DOHH2 (cell line): ENCODE measurements at regions not wholly inside any gene's neighbourhood (a gene's known extent, or its start where the extent isn't known, plus 50 kb on each side); places are given as distances from the start of the nearest gene placed in this dataset.

Source experiments
- EZH2phosphoT487 ChIP-seq: fragments of 200-600 bp; sonication (generic); IDR thresholded peaks from 2 replicates; pipeline ENCODE4 v1.6.1; 2017; ENCODE audit warnings: borderline replicate concordance, mild to moderate bottlenecking, antibody characterized with exemption, low read length, moderate library complexity, mixed read lengths
- TF ChIP-seq, protein P1 (sequence below): fragments of 200-600 bp; sonication (generic); IDR thresholded peaks from one replicate; pipeline ENCODE4 v1.5.1; 2014; ENCODE audit warnings: antibody characterized with exemption, mild to moderate bottlenecking, low read depth, low read length; ENCODE audit not compliant: poor library complexity, severe bottlenecking

DNA sequence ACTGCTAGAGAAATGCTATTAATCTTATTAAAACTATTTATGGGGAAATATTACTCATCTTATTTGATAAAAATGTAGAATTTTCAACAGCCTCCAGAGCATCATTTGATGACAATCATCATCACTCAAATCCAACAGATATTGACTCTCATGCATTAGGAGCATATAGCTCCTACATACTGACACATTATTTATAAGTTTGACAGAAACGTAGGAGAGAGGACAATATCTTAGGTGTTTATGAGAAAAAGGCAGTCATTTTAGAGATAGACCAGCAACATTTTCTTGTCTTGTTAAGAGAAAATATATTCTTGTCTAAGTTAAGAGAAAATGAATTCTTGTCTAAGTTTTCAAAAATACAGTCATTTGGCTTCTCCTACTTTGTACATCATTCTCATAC lies 2550.2 kb downstream of the PCDH7 start:
- TF ChIP-seq, protein P1, sequence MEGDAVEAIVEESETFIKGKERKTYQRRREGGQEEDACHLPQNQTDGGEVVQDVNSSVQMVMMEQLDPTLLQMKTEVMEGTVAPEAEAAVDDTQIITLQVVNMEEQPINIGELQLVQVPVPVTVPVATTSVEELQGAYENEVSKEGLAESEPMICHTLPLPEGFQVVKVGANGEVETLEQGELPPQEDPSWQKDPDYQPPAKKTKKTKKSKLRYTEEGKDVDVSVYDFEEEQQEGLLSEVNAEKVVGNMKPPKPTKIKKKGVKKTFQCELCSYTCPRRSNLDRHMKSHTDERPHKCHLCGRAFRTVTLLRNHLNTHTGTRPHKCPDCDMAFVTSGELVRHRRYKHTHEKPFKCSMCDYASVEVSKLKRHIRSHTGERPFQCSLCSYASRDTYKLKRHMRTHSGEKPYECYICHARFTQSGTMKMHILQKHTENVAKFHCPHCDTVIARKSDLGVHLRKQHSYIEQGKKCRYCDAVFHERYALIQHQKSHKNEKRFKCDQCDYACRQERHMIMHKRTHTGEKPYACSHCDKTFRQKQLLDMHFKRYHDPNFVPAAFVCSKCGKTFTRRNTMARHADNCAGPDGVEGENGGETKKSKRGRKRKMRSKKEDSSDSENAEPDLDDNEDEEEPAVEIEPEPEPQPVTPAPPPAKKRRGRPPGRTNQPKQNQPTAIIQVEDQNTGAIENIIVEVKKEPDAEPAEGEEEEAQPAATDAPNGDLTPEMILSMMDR: no peak
- no peak for TF ChIP-seq EZH2phosphoT487
